Fibroblast of pulmonary artery (primary cell): ENCODE measurements at regions not wholly inside any gene's neighbourhood (a gene's known extent, or its start where the extent isn't known, plus 50 kb on each side); places are given as distances from the start of the nearest gene placed in this dataset.
A peak's percentile ranks its signal among the peaks of the same experiment; 100 is the strongest.

ENCODE experiments used
- DNase-seq: peaks from one replicate; pipeline ENCODE4 v3.0.0-alpha.2; 2010; ENCODE audit warnings: low read depth
- H3K4me3 ChIP-seq: replicated peaks from 2 replicates; pipeline ENCODE4 v1.5.1; 2011; ENCODE audit warnings: low read depth, mild to moderate bottlenecking, control low read depth, low read length, moderate library complexity
- CTCF ChIP-seq: IDR thresholded peaks from 2 replicates; pipeline ENCODE4 v1.5.1; 2011; ENCODE audit warnings: mild to moderate bottlenecking, control low read depth, low read length, inconsistent platforms; ENCODE audit errors: missing control alignments

GRCh38 chr6:148602136-148602535, 144.7 kb upstream of the UST start:
- no peak for TF ChIP-seq CTCF
- no peak overlapping the region for H3K4me3 ChIP-seq
- no peak for DNase-seq

GRCh38 chr6:148608199-148608951, 138.5 kb upstream of the UST start:
- no peak overlapping the region for H3K4me3 ChIP-seq
- DNase-seq, result peak; percentile 39
- TF ChIP-seq CTCF, result peak; percentile 75

GRCh38 chr6:148611213-148611612, 135.6 kb upstream of the UST start:
- TF ChIP-seq CTCF, result no peak
- peak; percentile 67 for DNase-seq
- no peak overlapping the region for H3K4me3 ChIP-seq

GRCh38 chr6:148612043-148612442, 134.8 kb upstream of the UST start:
- TF ChIP-seq CTCF, result no peak
- no peak overlapping the region for H3K4me3 ChIP-seq
- DNase-seq, result no peak

GRCh38 chr6:148614602-148615001, 132.2 kb upstream of the UST start:
- no peak overlapping the region for H3K4me3 ChIP-seq
- TF ChIP-seq CTCF, result no peak
- DNase-seq, result no peak

- DNase-seq, result peak; percentile 23
- no peak for TF ChIP-seq CTCF
- no peak overlapping the region for H3K4me3 ChIP-seq
These were observed 130.0 kb upstream of the UST start for GRCh38 chr6:148616841-148617240.

GRCh38 chr6:148617530-148617929, 129.3 kb upstream of the UST start:
- DNase-seq, result peak; percentile 31
- no peak for TF ChIP-seq CTCF
- no peak overlapping the region for H3K4me3 ChIP-seq
